HG03460 (cell line): ENCODE measurements at regions not wholly inside any gene's neighbourhood (a gene's known extent, or its start where the extent isn't known, plus 50 kb on each side); places are given as distances from the start of the nearest gene placed in this dataset.

Experiments used
- ATAC-seq: cut with Tn5 transposase; IDR thresholded peaks from one replicate; pipeline ENCODE4 v1.9.1; 2021; ENCODE audit not compliant: unreplicated experiment

DNA sequence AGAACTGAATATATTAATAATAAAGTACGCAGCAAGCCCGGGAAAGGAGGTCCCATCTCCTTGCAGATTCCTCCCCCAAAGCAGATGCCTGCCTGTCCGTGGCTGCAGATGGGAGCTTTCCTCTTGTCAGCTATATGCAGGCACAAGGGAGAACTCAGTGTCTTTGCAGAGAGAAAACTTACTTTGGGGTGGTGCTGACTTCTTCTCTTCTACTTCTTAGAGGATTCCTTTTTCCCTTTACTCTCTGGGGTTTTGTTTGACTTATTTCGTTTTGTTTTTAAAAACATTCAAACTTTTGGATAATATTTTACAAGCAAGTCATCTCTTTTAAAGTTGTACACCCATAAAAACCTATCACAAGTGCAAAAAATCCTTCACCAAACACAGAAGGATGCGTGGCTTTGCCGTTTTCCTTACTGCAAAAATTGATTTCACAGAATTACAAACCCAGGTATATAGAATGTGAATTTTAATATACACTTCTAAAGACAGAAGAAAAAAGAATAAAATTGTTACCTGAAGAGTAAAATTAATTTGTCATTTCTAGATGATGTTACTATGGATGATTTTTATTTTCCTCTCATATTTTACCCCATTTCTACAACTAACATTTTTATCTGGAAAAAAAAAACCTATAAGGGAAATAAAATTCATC, 65.3 kb upstream of the IGF1R start:
- ATAC-seq = no peak

DNA sequence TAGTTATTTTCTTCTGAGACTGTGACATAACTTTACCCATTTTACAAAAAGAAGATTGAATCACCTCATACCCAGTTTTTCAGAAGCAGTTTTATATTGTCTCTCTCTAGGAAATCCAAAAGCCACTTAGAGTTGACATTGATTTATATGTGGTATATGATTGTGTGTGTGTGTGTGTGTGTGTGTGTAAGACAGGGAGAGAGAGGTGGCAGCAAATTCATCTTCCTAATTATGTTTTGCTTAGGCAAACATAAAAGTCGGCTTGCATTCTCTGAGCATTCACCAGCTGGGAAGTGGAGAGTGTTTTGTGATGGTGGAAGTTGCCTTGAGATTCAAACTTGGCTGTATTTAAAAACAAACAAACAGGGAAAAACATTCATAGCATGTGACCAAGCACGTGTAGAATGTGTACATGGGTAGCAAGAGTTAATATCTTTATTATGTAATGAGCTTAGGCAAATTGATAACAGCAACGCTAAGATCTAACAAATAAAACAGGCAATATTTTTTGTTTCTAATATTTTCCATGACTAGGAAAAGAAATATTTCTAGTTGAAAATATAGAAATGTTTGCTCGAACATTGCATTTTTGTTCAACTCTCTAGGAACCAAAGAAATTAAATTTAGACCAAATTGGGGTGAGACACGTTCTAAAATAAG, 64.4 kb upstream of the IGF1R start:
- ATAC-seq = no peak

DNA sequence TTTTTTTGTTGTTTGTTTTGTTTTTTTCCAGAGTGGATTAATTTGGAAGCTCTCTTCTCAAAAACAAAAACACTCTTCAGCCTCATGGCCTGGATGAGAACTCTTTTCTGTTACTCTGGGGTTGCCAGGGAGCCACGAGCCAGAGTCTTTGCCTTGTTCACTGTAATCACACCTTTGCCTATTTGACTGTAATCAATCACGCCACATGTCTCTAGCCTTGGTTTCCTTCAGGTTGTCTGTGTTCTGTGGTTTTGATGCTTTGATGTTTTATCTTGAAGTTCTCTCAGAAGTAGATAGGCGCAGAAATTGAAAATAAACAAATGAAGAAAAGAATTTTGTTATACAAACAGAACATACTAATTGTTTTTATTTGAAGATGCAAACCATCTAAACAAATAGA, 62.3 kb upstream of the IGF1R start:
- ATAC-seq = no peak

DNA sequence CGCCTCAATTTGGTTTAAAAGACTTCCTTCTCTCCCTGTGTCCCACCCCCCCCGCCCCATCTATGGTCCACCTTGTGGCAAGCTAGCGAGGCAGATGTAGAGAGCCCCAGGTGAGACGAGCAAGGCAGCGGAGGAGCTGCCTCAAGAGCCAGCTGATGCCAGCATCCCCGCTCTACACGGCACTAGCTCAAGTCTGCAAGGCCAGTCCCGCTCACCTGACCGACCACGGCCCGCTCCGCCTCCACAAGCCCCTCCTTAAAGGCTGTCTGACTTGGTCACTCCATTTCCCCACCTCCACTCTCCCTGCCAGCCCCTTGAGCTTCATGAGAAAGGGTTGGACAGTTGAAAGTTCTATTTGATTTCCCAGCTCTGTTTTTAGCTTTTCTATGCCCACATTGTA, 56.2 kb upstream of the IGF1R start:
- ATAC-seq = no peak

DNA sequence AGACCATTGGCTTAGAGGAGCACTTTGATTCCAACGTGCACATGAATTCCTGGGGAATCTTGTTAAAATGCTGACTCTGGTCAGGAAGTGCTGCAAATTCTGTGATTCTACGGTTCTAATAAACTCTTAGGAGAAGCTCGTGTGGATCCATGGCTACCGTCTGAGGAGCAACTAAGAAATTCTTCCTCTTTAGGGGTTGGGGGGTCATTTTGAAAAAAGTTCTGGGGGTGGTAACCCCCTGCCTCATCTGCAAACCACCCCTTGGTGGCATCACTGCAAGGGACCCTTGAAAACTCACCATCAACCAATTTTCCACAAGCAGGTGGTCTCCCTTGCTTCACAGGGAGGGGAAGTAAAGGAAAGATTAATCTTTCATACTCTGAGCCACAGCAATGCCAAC, 52.2 kb upstream of the IGF1R start:
- no peak for ATAC-seq

DNA sequence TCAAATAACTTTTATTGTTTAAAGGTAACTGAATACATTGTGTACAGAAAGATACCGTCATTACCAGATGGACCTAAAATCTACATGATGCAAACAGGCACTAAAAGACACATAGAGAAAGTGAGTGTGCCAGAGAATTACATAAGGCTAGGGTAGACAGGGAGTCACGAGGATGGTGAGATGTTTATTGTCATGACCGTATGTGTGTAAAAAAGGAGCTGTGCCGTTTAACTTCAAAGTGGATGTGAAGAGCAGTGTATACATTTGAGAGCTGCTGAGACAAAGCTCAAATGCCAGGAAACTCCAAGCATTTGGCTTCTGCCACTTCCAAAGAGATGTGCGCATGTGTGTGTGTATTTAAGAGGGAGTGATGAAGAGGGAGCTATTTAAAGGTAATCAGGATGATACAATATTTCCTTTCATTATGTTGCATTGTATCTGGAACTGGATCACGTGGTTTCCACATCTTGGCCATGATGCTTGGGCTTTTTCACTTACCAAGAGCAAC, 51.4 kb upstream of the IGF1R start:
- no peak for ATAC-seq

DNA sequence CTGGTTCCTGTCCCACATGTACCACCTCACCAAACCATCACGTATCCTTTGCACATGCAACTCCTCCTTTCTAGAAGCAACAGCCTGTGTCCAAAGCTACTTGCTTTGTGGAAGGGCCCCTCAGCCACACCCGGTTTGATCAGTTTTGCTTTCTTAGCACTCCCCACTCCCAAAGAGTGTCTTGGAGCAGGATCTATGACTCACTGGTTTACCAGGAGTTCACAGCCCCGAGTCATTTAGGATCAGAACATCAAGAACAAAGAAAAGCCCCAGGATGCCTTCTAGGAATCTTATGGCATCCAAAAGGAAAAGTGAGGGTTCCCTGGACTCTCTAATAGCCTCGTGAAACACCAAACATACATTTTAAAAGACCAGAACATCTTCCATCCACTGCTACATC, 50.7 kb upstream of the IGF1R start:
- ATAC-seq = no peak
